Heart left ventricle (tissue), 16 donors: ENCODE measurements at regions not wholly inside any gene's neighbourhood (a gene's known extent, or its start where the extent isn't known, plus 50 kb on each side); places are given as distances from the start of the nearest gene placed in this dataset.

Experiments
- ATAC-seq, 4 donors: fragments of 200-7000 bp; cut with Tn5 transposase; one replicate each; pipeline ENCODE4 v1.9.1; 2020 to 2022; ENCODE audit warnings: moderate library complexity in 4 of 4, mild to moderate bottlenecking in 3 of 4, moderate number of reproducible peaks in 1 of 4
- DNase-seq, 5 donors: peaks; one replicate each; pipeline ENCODE4 v3.0.0-alpha.2; 2020
- H3K27ac ChIP-seq, 12 donors: fragments of 200-600 bp; sonication (generic) in 4 of 12; one replicate each; pipeline versions ENCODE4 v1.5.0 to v1.8.0; 2016 to 2022; ENCODE audit warnings: mild to moderate bottlenecking in 2 of 12
- H3K27me3 ChIP-seq, 9 donors: fragments of 200-600 bp; sonication (generic) in 2 of 9; one replicate each; pipeline versions ENCODE4 v1.5.1 to v1.8.0; 2016 to 2022; ENCODE audit warnings: mild to moderate bottlenecking in 3 of 9
- H3K36me3 ChIP-seq, 9 donors: fragments of 200-600 bp; sonication (generic) in 2 of 9; one replicate each; pipeline versions ENCODE4 v1.5.0 to v1.8.0; 2018 to 2022; ENCODE audit warnings: mild to moderate bottlenecking in 2 of 9
- H3K4me1 ChIP-seq, 12 donors: fragments of 200-600 bp; sonication (generic) in 4 of 12; one replicate each; pipeline versions ENCODE4 v1.5.0 to v1.8.0; 2016 to 2022; ENCODE audit warnings: mild to moderate bottlenecking in 3 of 12
- H3K4me3 ChIP-seq, 12 donors: fragments of 200-600 bp; sonication (generic) in 4 of 12; one replicate each; pipeline versions ENCODE4 v1.5.0 to v1.8.0; 2017 to 2022; ENCODE audit warnings: mild to moderate bottlenecking in 9 of 12, moderate library complexity in 4 of 12
- H3K9me3 ChIP-seq, 12 donors: fragments of 200-600 bp; sonication (generic) in 4 of 12; one replicate each; pipeline versions ENCODE4 v1.5.0 to v1.8.0; 2016 to 2022; ENCODE audit warnings: mild to moderate bottlenecking in 1 of 12
- POLR2A ChIP-seq, 2 donors: fragments of 450-650 bp; IDR thresholded peaks; one replicate each; pipeline ENCODE4 v1.6.1; 2017; ENCODE audit warnings: antibody characterized with exemption in 2 of 2, mild to moderate bottlenecking in 2 of 2, moderate library complexity in 2 of 2
- WGBS, 4 donors: extraction: QIAGEN DNeasy Blood & Tissue Kit in 2 of 4; methylation state at CpG; one replicate each; pipeline versions ENCODE4 v1.1.5 to v1.1.7; 2013 to 2018; 5-methylcytosine and 5-hydroxymethylcytosine counted together
- intact Hi-C, 10 donors: fragments of 100-400 bp; cut with DNase I; formaldehyde crosslinking; loops; one replicate each; pipeline versions ENCODE4 v1.11.1 to v1.14.2; 2022
- TF ChIP-seq, protein P1 (sequence below), 12 donors: fragments of 200-600 bp; sonication (generic) in 4 of 12; IDR thresholded peaks; one replicate each; pipeline versions ENCODE4 v1.5.0 to v1.8.0; 2018 to 2022; ENCODE audit warnings: antibody characterized with exemption in 12 of 12, mild to moderate bottlenecking in 5 of 12
- donor health status: ischemic (EF 13 %, LVEDD 7.1; RV severe dilation, severe dysfunction).
- donor health status: healthy with polysubstance abuse.
- donor health status: DM: no; HTN: yes; CAD: no.
- donor health status: DM: no; HTN: no; CAD: no.
- donor health status: ischemic (EF 25% LVEDD 6.9; RV normal size, moderate dysfunction).
- donor health status: ischemic (EF 25% LVEDD 5.7; RV mildly dilated, moderate dysfunction).
- donor health status: healthy.
- donor health status: DM: yes; HTN: yes; CAD: no.
- donor health status: ischemic (EF 35%, LVEDD 5.7; RV mildly dilated, moderate dysfunction).
- donor health status: nonischemic (EF 11% LVEDD 7.7; RV severe dilation, severe dysfunction).
- donor health status: DM: yes; HTN: yes; CAD: no.
- donor health status: PGD.
- donor health status: ischemic (EF 29% LVEDD 5.4; RV normal size, mild dysfunction).
- donor health status: nonischemic (EF 23%, LVEDD 6.1; RV moderate dilation, normal function).

DNA sequence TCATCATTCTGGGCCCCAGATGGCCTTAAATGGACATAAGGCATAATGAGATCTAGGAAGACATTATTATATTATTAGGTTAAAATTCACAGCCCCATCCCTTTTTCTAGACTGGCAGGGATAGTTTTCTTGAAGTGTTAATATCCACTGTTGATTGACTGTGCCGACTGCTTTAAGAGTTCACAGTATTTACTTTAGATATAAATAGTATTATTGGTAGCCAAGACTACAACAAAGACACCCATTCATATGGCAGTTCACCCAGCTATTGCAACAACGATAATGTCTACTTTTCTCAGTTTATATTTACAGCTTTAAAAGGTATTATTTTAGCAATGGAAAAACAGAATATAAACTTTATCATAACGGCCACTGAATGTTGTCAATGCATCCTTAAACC lies 922.2 kb upstream of the POU3F4 start:
- WGBS, 4 donors: 60 to 69% (median 64%) methylated on average over 3 of the region's 3 CpGs
- Histone ChIP-seq H3K36me3 (no peaks in the 10 kb centered on the region), H3K4me1 (no peaks in the 10 kb centered on the region), H3K27ac (no peak overlapping the region), H3K9me3 (no peaks in the 10 kb centered on the region), H3K4me3 (no peak overlapping the region), H3K27me3 (no peaks in the 10 kb centered on the region)
- no peak for DNase-seq
- no peak for ATAC-seq
- TF ChIP-seq POLR2A (IDR thresholded peaks at IDR 0.05): no peak
- TF ChIP-seq, protein P1, sequence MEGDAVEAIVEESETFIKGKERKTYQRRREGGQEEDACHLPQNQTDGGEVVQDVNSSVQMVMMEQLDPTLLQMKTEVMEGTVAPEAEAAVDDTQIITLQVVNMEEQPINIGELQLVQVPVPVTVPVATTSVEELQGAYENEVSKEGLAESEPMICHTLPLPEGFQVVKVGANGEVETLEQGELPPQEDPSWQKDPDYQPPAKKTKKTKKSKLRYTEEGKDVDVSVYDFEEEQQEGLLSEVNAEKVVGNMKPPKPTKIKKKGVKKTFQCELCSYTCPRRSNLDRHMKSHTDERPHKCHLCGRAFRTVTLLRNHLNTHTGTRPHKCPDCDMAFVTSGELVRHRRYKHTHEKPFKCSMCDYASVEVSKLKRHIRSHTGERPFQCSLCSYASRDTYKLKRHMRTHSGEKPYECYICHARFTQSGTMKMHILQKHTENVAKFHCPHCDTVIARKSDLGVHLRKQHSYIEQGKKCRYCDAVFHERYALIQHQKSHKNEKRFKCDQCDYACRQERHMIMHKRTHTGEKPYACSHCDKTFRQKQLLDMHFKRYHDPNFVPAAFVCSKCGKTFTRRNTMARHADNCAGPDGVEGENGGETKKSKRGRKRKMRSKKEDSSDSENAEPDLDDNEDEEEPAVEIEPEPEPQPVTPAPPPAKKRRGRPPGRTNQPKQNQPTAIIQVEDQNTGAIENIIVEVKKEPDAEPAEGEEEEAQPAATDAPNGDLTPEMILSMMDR (IDR thresholded peaks at IDR 0.05): no peak
- intact Hi-C loops: no loop called here

DNA sequence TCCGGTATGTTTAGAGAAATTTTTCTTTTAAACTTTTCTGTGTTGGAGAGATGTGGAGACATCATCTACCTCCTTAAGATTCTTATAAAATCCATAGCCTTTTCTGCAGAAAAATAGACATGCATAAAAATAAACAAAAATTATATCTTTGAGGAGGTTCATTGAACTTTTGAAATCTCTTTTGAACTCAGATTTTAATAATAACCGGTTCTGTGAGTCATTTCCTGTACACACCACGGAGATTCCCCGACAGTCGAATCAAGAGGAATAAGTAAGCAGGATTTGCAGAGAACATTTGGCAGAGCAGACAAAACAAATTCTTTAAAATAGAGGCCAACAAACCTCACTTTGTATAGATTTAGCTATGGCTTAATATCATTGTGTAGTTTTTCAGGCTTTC lies 918.7 kb upstream of the POU3F4 start:
- no peaks in the 10 kb centered on the region for H3K4me1 ChIP-seq
- no peak overlapping the region for H3K27ac ChIP-seq
- intact Hi-C loops: no loop called here
- no peak overlapping the region for H3K4me3 ChIP-seq
- no peaks in the 10 kb centered on the region for H3K27me3 ChIP-seq
- no peak for DNase-seq
- no peaks in the 10 kb centered on the region for H3K9me3 ChIP-seq
- WGBS, 4 donors: 29 to 56% (median 50%) methylated on average over 5 of the region's 5 CpGs
- ATAC-seq: no peak
- H3K36me3 ChIP-seq: no peaks in the 10 kb centered on the region
- TF ChIP-seq, protein P1 (IDR thresholded peaks at IDR 0.05): no peak
- TF ChIP-seq POLR2A (IDR thresholded peaks at IDR 0.05): no peak

DNA sequence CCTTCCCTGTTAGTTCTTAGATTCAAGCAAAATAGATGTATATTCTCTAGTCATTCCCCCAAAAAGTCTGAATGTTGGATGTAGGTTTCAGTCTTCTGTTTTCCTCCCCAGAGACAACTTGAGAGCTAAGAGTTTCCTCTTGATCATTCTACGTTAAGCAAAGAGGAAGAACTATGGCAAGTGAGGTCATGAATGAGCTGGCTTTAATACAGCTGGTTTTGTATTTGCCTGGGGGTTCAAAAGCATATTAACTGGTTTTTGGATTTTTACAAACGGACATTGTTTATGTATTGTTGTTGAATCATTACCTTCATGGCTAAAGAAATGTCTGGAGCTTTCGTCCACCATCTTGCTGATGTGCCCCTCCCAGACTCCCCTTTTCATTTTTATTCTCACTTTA lies 916.7 kb upstream of the POU3F4 start:
- H3K27me3 ChIP-seq: no peaks in the 10 kb centered on the region
- H3K27ac ChIP-seq: no peak overlapping the region
- ATAC-seq (no peak), DNase-seq (no peak)
- H3K36me3 ChIP-seq: no peaks in the 10 kb centered on the region
- intact Hi-C loops: no loop called here
- no peaks in the 10 kb centered on the region for H3K9me3 ChIP-seq
- no peak for TF ChIP-seq POLR2A (IDR thresholded peaks at IDR 0.05)
- TF ChIP-seq, protein P1 (IDR thresholded peaks at IDR 0.05): no peak
- H3K4me1 ChIP-seq: no peaks in the 10 kb centered on the region
- H3K4me3 ChIP-seq: no peak overlapping the region
- 45 to 55% (median 48%) methylated on average over 3 of the region's 3 CpGs for WGBS, 4 donors

DNA sequence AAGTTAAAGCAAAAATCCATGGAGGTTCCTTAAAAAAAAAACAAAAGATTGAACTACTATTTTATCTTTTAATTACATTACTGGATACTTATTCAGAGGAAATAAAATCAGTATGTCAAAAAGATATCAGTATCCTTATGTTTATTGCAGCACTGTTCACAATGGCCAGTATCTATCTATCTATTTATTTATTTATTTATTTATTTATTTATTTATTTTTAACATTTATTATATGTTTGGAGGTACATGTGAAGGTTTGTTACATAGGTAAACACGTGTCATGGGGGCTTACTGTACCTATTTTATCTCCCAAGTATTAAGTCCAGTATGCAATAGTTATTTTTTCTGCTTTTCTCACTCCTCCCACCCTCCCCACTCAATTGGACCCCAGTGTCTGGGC lies 881.1 kb upstream of the POU3F4 start:
- no peak overlapping the region for H3K27ac ChIP-seq
- H3K4me1 ChIP-seq: no peaks in the 10 kb centered on the region
- intact Hi-C loops: no loop called here
- no peaks in the 10 kb centered on the region for H3K36me3 ChIP-seq
- no peak for DNase-seq
- H3K9me3 ChIP-seq: peaks cover 0 to 15% (median 0%) of the 10 kb centered on the region in 12 donors
- no peak for ATAC-seq
- TF ChIP-seq, protein P1 (IDR thresholded peaks at IDR 0.05): no peak
- TF ChIP-seq POLR2A (IDR thresholded peaks at IDR 0.05): no peak
- H3K4me3 ChIP-seq: no peak overlapping the region
- no peaks in the 10 kb centered on the region for H3K27me3 ChIP-seq
- WGBS, 4 donors: 9 to 39% (median 24%) methylated on average over 1 of the region's 1 CpG
